Epithelial cell of proximal tubule (primary cell): ENCODE measurements at regions not wholly inside any gene's neighbourhood (a gene's known extent, or its start where the extent isn't known, plus 50 kb on each side); places are given as distances from the start of the nearest gene placed in this dataset.
"Not testable (repeated sequence)": the region's sequence is repeated elsewhere in the genome, so short reads cannot be mapped to it uniquely, and the experiment has no call there.

Experiments used
- DNase-seq: peaks from one replicate; pipeline ENCODE4 v3.0.0-alpha.2; 2011; ENCODE audit warnings: low read depth
- H3K4me3 ChIP-seq: 2 replicates; pipeline ENCODE4 v1.5.1; 2011; ENCODE audit warnings: low read depth, mild to moderate bottlenecking, low read length
- TF ChIP-seq, protein P1 (sequence below): conservative IDR thresholded peaks from 2 replicates; pipeline ENCODE4 v1.5.1; 2012; ENCODE audit warnings: low read depth, mild to moderate bottlenecking, low read length

DNA sequence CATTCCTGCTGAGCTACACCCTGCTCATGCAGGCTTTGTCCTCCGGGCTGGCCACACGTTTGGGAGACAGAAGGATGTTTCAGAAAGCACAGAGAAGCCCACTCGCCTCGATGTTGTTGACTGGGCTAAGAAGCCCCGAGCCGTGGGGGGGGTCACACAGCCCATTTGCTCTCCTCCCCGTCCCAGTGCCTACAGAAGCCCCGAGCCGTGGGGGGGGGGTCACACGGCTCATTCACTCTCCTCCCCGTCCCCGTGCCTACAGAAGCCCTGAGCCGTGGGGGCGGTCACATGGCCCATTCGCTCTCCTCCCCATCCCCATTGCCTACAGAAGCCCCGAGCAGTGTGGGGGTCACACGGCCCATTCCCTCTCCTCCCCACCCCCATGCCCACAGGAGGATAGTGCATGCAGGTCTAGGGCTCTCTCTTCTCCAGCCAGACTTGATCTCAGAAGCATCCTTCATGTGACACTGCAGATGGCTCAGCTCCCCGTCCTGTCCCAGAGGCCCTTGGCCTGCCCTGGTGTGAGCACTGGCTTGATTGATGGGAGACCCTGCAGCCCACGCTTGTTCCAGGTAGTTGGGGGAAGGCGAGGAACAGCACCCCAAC, 72.9 kb downstream of the NPIPB11 start:
- DNase-seq, H3K4me3 ChIP-seq: not testable (repeated sequence)

DNA sequence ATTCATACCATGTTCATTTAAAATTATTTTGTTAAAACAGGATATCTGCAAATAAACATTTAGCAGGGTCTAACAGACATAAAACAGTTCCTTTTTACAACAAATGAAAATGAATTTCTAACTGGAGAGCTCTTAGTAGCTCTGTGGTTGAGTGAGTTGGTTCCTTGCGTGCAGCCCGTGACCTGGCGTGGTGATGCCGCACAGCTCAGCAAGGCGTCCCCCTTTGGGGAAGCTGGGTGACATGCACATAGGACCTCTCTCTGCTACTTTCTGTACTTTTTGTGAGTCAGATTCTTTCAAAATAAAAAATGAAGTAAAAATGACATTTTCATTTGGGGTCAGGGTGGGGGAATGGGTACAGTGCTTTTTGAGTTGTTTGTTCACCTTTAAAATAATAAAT, 75.9 kb downstream of the NPIPB11 start:
- not testable (repeated sequence) for DNase-seq

DNA sequence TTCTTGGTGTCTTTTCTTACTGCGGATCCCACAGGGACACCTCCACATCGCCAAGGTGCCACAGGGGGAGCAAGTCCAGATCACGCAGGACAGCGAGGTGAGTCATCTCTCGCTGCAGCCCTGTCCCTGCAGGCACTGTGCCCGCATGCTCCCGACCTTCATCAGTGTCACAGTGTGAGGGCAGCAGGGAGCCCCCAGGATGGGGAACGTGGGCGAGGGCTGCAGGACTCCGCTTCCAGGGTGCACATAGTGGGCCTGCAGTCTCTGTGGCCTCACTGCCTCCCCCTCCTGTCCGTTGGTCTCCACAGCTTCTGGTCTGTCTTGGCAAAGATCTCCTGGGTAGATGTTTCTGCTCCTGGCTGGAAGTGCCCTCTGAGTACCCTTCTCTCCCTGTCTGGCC, 78.0 kb downstream of the NPIPB11 start:
- DNase-seq = not testable (repeated sequence)

More for the DNA sequence above, 75.9 kb downstream of the NPIPB11 start:
- not testable (repeated sequence) for H3K4me3 ChIP-seq

DNA sequence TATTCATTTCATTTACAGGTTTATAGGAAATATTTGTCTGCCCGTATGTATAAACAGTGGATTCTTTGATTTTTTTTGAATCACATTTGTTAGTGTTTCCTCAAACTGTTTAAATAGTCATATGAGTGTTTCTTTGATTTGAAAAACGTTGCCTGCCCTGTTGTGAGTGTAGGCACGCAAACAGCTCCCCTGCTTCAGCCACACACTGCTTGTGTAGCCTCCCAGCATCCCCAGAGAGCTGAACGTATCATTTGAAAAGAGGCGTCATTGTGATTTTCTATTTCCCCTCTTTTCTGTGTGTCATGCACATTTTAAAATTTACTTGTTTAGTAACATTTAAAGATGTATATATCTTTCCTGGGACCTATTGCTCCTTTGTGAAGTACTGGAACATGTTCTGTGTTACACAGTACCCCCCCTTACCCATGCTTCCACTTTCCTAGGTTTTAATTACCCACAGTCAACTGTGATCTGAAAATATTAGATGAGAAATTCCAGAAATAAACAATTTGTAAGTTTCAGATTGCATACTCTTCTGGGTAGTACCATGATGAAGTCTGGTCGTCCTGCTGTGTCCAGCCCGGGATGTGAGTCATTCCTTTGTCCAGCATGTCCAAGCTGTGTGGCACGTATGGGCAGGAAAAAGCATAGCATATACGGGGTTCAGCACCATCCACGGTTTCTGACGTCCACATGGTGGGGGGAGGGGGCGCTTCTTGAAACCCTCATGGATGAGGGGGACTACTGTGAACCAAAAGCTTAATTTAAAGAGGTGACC, 78.7 kb downstream of the NPIPB11 start:
- DNase-seq, H3K4me3 ChIP-seq: not testable (repeated sequence)

More for the DNA sequence above, 78.0 kb downstream of the NPIPB11 start:
- not testable (repeated sequence) for H3K4me3 ChIP-seq

GRCh38 chr16:29326164-29327125, 80.1 kb downstream of the NPIPB11 start:
- not testable (repeated sequence) for H3K4me3 ChIP-seq, DNase-seq

DNA sequence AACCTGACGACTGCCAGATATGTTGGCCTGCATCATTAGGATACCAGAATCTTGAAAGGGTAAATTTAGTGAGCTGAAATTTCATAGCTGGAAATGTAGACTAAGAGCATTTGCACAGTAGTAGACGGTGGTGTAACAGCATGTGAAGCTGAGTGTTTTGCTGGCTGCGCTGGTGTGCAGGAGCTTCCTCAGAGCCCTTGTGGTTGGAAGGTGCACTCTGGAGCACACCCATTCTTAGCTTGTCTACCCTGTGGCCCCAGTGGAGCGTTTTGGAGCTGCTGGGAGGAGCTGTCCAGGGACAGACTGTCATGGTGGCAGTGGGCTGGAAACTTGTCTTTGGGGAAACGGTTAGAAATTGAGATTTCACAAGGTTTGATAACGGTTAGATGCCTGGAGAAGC, 82.8 kb downstream of the NPIPB11 start:
- DNase-seq, H3K4me3 ChIP-seq: not testable (repeated sequence)

DNA sequence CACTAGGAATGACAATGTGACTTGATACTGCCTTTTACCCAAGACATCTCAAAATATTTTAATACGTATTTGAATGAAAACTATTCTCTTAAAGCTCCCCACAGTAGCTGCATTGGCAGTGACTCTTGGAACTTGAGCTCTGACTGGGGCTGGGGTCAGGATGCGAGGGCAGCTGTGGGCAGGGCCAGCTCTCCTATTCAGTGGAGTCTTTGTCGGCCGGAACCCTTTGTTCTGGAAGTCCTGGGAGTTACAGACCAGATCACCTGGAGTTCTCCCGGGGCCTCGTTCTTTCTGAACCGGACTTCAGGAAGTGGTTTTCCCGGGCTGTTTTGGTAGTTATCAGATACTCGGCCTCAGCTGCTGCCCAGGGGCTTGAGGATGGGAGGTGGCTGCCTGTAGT, 84.9 kb downstream of the NPIPB11 start:
- DNase-seq = no peak
- TF ChIP-seq, protein P1, sequence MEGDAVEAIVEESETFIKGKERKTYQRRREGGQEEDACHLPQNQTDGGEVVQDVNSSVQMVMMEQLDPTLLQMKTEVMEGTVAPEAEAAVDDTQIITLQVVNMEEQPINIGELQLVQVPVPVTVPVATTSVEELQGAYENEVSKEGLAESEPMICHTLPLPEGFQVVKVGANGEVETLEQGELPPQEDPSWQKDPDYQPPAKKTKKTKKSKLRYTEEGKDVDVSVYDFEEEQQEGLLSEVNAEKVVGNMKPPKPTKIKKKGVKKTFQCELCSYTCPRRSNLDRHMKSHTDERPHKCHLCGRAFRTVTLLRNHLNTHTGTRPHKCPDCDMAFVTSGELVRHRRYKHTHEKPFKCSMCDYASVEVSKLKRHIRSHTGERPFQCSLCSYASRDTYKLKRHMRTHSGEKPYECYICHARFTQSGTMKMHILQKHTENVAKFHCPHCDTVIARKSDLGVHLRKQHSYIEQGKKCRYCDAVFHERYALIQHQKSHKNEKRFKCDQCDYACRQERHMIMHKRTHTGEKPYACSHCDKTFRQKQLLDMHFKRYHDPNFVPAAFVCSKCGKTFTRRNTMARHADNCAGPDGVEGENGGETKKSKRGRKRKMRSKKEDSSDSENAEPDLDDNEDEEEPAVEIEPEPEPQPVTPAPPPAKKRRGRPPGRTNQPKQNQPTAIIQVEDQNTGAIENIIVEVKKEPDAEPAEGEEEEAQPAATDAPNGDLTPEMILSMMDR = no peak
- H3K4me3 ChIP-seq = no peak overlapping the region

DNA sequence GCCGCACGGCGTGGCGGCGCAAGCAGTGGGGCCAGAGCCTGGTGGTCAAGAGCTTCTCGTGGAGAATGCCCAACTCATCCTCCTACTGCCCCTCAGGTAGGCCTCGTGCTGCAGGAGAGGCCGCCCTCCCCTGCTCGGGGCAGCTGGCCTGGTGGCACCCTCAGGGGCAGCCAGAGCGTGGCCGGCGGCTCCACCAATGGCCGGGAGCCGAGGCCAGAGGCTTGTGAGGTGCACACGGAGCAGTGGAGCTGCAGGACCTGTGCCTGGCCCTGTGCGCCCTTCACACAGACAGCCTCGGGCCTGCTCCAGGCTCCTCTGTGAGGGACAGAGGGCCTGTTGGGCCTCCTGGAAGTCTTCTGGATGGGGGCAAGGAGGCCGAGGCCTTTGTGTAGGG, 85.5 kb downstream of the NPIPB11 start:
- TF ChIP-seq, protein P1 = no peak
- H3K4me3 ChIP-seq = no peak overlapping the region
- no peak for DNase-seq

GRCh38 chr16:29320274-29320999, 86.1 kb downstream of the NPIPB11 start:
- no peak overlapping the region for H3K4me3 ChIP-seq
- no peak for DNase-seq
- TF ChIP-seq, protein P1 = no peak
